Activated T-helper 17 cell treated with anti-CD3 and anti-CD28 coated beads, Interleukin-2, amount 50 U/mL, for 72 hours (primary cell): ENCODE measurements at regions not wholly inside any gene's neighbourhood (a gene's known extent, or its start where the extent isn't known, plus 50 kb on each side); places are given as distances from the start of the nearest gene placed in this dataset.

Experiments
- ATAC-seq: fragments of 150-1000 bp; cut with Tn5 transposase; replicated peaks from 2 replicates; pipeline ENCODE4 v1.10.0; 2021; ENCODE audit warnings: mild to moderate bottlenecking, moderate library complexity
- H3K27ac Mint-ChIP-seq: one replicate; pipeline ENCODE4 v1.8.0; 2022; ENCODE audit warnings: mixed read lengths
- H3K27me3 Mint-ChIP-seq: one replicate; pipeline ENCODE4 v1.8.0; 2022; ENCODE audit warnings: mixed read lengths
- H3K36me3 Mint-ChIP-seq: one replicate; pipeline ENCODE4 v1.8.0; 2022; ENCODE audit warnings: low read depth, mild to moderate bottlenecking, mixed read lengths
- H3K4me1 Mint-ChIP-seq: one replicate; pipeline ENCODE4 v1.8.0; 2022; ENCODE audit warnings: mixed read lengths
- H3K4me3 Mint-ChIP-seq: one replicate; pipeline ENCODE4 v1.8.0; 2022; ENCODE audit warnings: mild to moderate bottlenecking, mixed read lengths
- H3K9me3 Mint-ChIP-seq: one replicate; pipeline ENCODE4 v1.8.0; 2022; ENCODE audit warnings: mixed read lengths

GRCh38 chr13:84885868-84886267, 913.4 kb downstream of the SLITRK6 start:
- ATAC-seq, result no peak
- Mint-ChIP-seq H3K27ac (no peak overlapping the region), H3K27me3 (no peaks in the 10 kb centered on the region), H3K4me1 (no peaks in the 10 kb centered on the region), H3K4me3 (no peak overlapping the region), H3K36me3 (no peaks in the 10 kb centered on the region), H3K9me3 (no peaks in the 10 kb centered on the region)

- H3K9me3 Mint-ChIP-seq, result no peaks in the 10 kb centered on the region
- peaks cover 3% of the 10 kb centered on the region for H3K27me3 Mint-ChIP-seq
- no peak overlapping the region for H3K4me3 Mint-ChIP-seq
- H3K27ac Mint-ChIP-seq, result no peak overlapping the region
- H3K36me3 Mint-ChIP-seq, result no peaks in the 10 kb centered on the region
- no peak for ATAC-seq
- no peaks in the 10 kb centered on the region for H3K4me1 Mint-ChIP-seq
Observed at GRCh38 chr13:84873951-84874350, 925.3 kb downstream of the SLITRK6 start.

- Mint-ChIP-seq H3K36me3 (no peaks in the 10 kb centered on the region), H3K4me1 (no peaks in the 10 kb centered on the region), H3K27me3 (peaks cover 3% of the 10 kb centered on the region), H3K9me3 (no peaks in the 10 kb centered on the region), H3K4me3 (no peak overlapping the region), H3K27ac (no peak overlapping the region)
- ATAC-seq, result no peak
Observed at GRCh38 chr13:84870190-84870589, 929.0 kb downstream of the SLITRK6 start.

GRCh38 chr13:84867246-84867645, 932.0 kb downstream of the SLITRK6 start:
- no peaks in the 10 kb centered on the region for H3K9me3 Mint-ChIP-seq
- H3K27ac Mint-ChIP-seq, result no peak overlapping the region
- ATAC-seq, result no peak
- H3K27me3 Mint-ChIP-seq, result peaks cover 3% of the 10 kb centered on the region
- H3K4me1 Mint-ChIP-seq, result no peaks in the 10 kb centered on the region
- no peak overlapping the region for H3K4me3 Mint-ChIP-seq
- H3K36me3 Mint-ChIP-seq, result no peaks in the 10 kb centered on the region

GRCh38 chr13:84865783-84866221, 933.4 kb downstream of the SLITRK6 start:
- Mint-ChIP-seq H3K36me3 (no peaks in the 10 kb centered on the region), H3K27ac (no peak overlapping the region), H3K27me3 (peaks cover 3% of the 10 kb centered on the region), H3K9me3 (no peaks in the 10 kb centered on the region), H3K4me1 (no peaks in the 10 kb centered on the region), H3K4me3 (no peak overlapping the region)
- ATAC-seq, result no peak

GRCh38 chr13:84864341-84864740, 934.9 kb downstream of the SLITRK6 start:
- H3K27me3 Mint-ChIP-seq, result no peaks in the 10 kb centered on the region
- no peaks in the 10 kb centered on the region for H3K4me1 Mint-ChIP-seq
- H3K36me3 Mint-ChIP-seq, result no peaks in the 10 kb centered on the region
- H3K9me3 Mint-ChIP-seq, result no peaks in the 10 kb centered on the region
- no peak overlapping the region for H3K27ac Mint-ChIP-seq
- no peak for ATAC-seq
- H3K4me3 Mint-ChIP-seq, result no peak overlapping the region

GRCh38 chr13:84847107-84847506, 952.1 kb downstream of the SLITRK6 start:
- peaks cover 5% of the 10 kb centered on the region for H3K9me3 Mint-ChIP-seq
- no peaks in the 10 kb centered on the region for H3K4me1 Mint-ChIP-seq
- no peaks in the 10 kb centered on the region for H3K36me3 Mint-ChIP-seq
- H3K27ac Mint-ChIP-seq, result no peak overlapping the region
- no peak for ATAC-seq
- H3K27me3 Mint-ChIP-seq, result no peaks in the 10 kb centered on the region
- no peak overlapping the region for H3K4me3 Mint-ChIP-seq

GRCh38 chr13:84845907-84846619, 953.2 kb downstream of the SLITRK6 start:
- H3K27me3 Mint-ChIP-seq, result no peaks in the 10 kb centered on the region
- H3K4me3 Mint-ChIP-seq, result no peak overlapping the region
- no peak for ATAC-seq
- no peak overlapping the region for H3K27ac Mint-ChIP-seq
- H3K4me1 Mint-ChIP-seq, result no peaks in the 10 kb centered on the region
- H3K9me3 Mint-ChIP-seq, result peaks cover 5% of the 10 kb centered on the region
- no peaks in the 10 kb centered on the region for H3K36me3 Mint-ChIP-seq

- Mint-ChIP-seq H3K4me1 (no peaks in the 10 kb centered on the region), H3K27ac (no peak overlapping the region), H3K36me3 (no peaks in the 10 kb centered on the region), H3K27me3 (no peaks in the 10 kb centered on the region), H3K9me3 (peaks cover 5% of the 10 kb centered on the region), H3K4me3 (no peak overlapping the region)
- no peak for ATAC-seq
Observed at GRCh38 chr13:84844473-84844872, 954.7 kb downstream of the SLITRK6 start.

GRCh38 chr13:84843368-84843767, 955.9 kb downstream of the SLITRK6 start:
- Mint-ChIP-seq H3K27ac (no peak overlapping the region), H3K4me3 (no peak overlapping the region), H3K4me1 (no peaks in the 10 kb centered on the region), H3K27me3 (no peaks in the 10 kb centered on the region), H3K9me3 (peaks cover 5% of the 10 kb centered on the region), H3K36me3 (no peaks in the 10 kb centered on the region)
- no peak for ATAC-seq

- H3K9me3 Mint-ChIP-seq, result no peaks in the 10 kb centered on the region
Observed at GRCh38 chr13:84834201-84834600, 951.9 kb upstream of the SLITRK1 start.

GRCh38 chr13:84831666-84832657, 949.7 kb upstream of the SLITRK1 start:
- no peak for ATAC-seq
- H3K27me3 Mint-ChIP-seq, result no peaks in the 10 kb centered on the region
- H3K36me3 Mint-ChIP-seq, result no peaks in the 10 kb centered on the region
- no peaks in the 10 kb centered on the region for H3K9me3 Mint-ChIP-seq
- H3K27ac Mint-ChIP-seq, result no peak overlapping the region
- no peak overlapping the region for H3K4me3 Mint-ChIP-seq
- no peaks in the 10 kb centered on the region for H3K4me1 Mint-ChIP-seq

More at GRCh38 chr13:84834201-84834600, 951.9 kb upstream of the SLITRK1 start:
- Mint-ChIP-seq H3K27ac (no peak overlapping the region), H3K4me1 (no peaks in the 10 kb centered on the region), H3K36me3 (no peaks in the 10 kb centered on the region), H3K4me3 (no peak overlapping the region), H3K27me3 (no peaks in the 10 kb centered on the region)
- no peak for ATAC-seq

- Mint-ChIP-seq H3K27me3 (no peaks in the 10 kb centered on the region), H3K9me3 (peaks cover 4% of the 10 kb centered on the region), H3K36me3 (no peaks in the 10 kb centered on the region), H3K27ac (no peak overlapping the region), H3K4me1 (no peaks in the 10 kb centered on the region), H3K4me3 (no peak overlapping the region)
- no peak for ATAC-seq
Observed at GRCh38 chr13:84823528-84823927, 941.3 kb upstream of the SLITRK1 start.

GRCh38 chr13:84821261-84821660, 939.0 kb upstream of the SLITRK1 start:
- no peak for ATAC-seq
- no peaks in the 10 kb centered on the region for H3K4me1 Mint-ChIP-seq
- H3K9me3 Mint-ChIP-seq, result peaks cover 4% of the 10 kb centered on the region
- H3K36me3 Mint-ChIP-seq, result no peaks in the 10 kb centered on the region
- no peak overlapping the region for H3K4me3 Mint-ChIP-seq
- no peak overlapping the region for H3K27ac Mint-ChIP-seq
- no peaks in the 10 kb centered on the region for H3K27me3 Mint-ChIP-seq

- H3K27me3 Mint-ChIP-seq, result no peaks in the 10 kb centered on the region
- H3K9me3 Mint-ChIP-seq, result no peaks in the 10 kb centered on the region
- no peak overlapping the region for H3K27ac Mint-ChIP-seq
- ATAC-seq, result no peak
- H3K4me1 Mint-ChIP-seq, result no peaks in the 10 kb centered on the region
- no peak overlapping the region for H3K4me3 Mint-ChIP-seq
- no peaks in the 10 kb centered on the region for H3K36me3 Mint-ChIP-seq
Observed at GRCh38 chr13:84816567-84817105, 934.4 kb upstream of the SLITRK1 start.
